ENCODE measurements at regions not wholly inside any gene's neighbourhood (a gene's known extent, or its start where the extent isn't known, plus 50 kb on each side); places are given as distances from the start of the nearest gene placed in this dataset.

GRCh38 chr4:31239886-31240285, 519.7 kb downstream of the PCDH7 start:
- no peak for TF ChIP-seq POLR2A (IDR thresholded peaks at IDR 0.05; ENCODE audit: low read length)
- TF ChIP-seq GATA1 (IDR thresholded peaks at IDR 0.05; ENCODE audit: low read depth, low read length), result no peak
